ENCODE measurements at regions not wholly inside any gene's neighbourhood (a gene's known extent, or its start where the extent isn't known, plus 50 kb on each side); places are given as distances from the start of the nearest gene placed in this dataset.

- TF ChIP-seq SUZ12 (IDR thresholded peaks at IDR 0.05) (no peak), L3MBTL2 (conservative IDR thresholded peaks at IDR 0.05) (no peak), TARDBP (IDR thresholded peaks at IDR 0.05) (no peak), ARNT (IDR thresholded peaks at IDR 0.05) (no peak), CTBP1 (IDR thresholded peaks at IDR 0.05; ENCODE audit: borderline replicate concordance) (no peak), NFRKB (IDR thresholded peaks at IDR 0.05) (no peak), FOXK2 (IDR thresholded peaks at IDR 0.05) (no peak), HDGF (IDR thresholded peaks at IDR 0.05; ENCODE audit: borderline replicate concordance) (no peak), SP1 (IDR thresholded peaks at IDR 0.05) (no peak), FOXM1 (IDR thresholded peaks at IDR 0.05; ENCODE audit: borderline replicate concordance) (no peak), FOXA1 (IDR thresholded peaks at IDR 0.05) (no peak), ELF4 (IDR thresholded peaks at IDR 0.05) (no peak), BHLHE40 (IDR thresholded peaks at IDR 0.05; ENCODE audit: borderline replicate concordance) (no peak), ZNF384 (IDR thresholded peaks at IDR 0.05) (no peak), PKNOX1 (IDR thresholded peaks at IDR 0.05) (no peak), LEF1 (IDR thresholded peaks at IDR 0.05; ENCODE audit: borderline replicate concordance) (no peak)
- ChIA-PET POLR2A (no interaction called here), CTCF (no interaction called here)
- no peak for DNase-seq (ENCODE audit: extremely low spot score)
Measured at GRCh38 chr1:84754386-84754703, 64.1 kb upstream of the SSX2IP start.

DNA sequence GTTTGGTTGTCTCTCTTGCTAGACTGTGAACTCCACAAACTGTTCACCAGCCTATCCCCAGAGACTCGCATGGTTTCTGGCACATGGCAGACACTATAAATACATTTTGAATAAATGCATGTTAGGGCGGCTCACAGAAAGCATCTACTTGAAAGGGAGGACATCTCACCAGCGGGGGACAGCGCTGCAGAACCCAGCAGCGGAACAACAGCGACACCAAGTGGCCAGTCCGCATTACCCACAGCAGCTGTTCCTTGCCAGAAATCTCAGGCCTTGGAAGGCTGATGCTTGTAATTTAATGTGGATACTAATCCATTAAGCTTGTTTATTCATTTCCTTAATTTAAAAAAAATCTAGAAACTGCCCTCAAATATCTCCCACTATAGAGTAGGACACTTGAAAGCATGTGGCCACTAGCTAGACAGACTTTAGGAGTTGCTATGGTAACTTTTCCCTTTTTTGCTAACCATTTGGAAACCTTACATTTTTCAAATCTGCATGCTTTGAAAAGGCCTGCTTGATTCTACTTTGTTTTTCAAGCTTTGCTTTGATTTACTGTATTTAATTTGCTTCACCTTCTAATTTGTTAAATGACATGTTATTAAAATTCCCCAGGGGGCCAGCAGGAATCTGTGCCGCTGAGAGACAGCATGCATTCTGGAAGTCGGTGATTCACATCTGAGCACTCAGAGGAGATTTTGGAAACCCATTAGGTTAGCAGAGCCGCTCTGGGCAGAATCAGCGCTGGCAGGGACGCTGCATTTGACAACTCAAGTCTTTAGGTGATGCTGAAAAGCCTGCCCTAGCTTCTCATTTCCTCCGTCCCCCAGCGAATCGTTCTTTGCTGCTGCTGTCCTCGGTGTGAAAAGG, 63.5 kb upstream of the SSX2IP start:
- peak; percentile 85 for DNase-seq (ENCODE audit: extremely low spot score)
- ChIA-PET POLR2A (interaction anchor here (0.9 kb wide), 1 partner anchor 312 kb away, joined by 3 read pairs; no protein-coding TSS in a partner anchor), CTCF (interaction anchor here (0.5 to 1.4 kb wide), 3 partner anchors 14 to 323 kb away, joined by 3 to 6 read pairs (median 4); no protein-coding TSS in a partner anchor)
- TF ChIP-seq ARNT (IDR thresholded peaks at IDR 0.05) (0 out of 2 replicates have a peak, but pooled peaks have one; percentile 15), BHLHE40 (IDR thresholded peaks at IDR 0.05; ENCODE audit: borderline replicate concordance) (no peak), FOXA1 (IDR thresholded peaks at IDR 0.05) (no peak), SP1 (IDR thresholded peaks at IDR 0.05) (no peak), CTBP1 (IDR thresholded peaks at IDR 0.05; ENCODE audit: borderline replicate concordance) (no peak), SUZ12 (IDR thresholded peaks at IDR 0.05) (no peak)

DNA sequence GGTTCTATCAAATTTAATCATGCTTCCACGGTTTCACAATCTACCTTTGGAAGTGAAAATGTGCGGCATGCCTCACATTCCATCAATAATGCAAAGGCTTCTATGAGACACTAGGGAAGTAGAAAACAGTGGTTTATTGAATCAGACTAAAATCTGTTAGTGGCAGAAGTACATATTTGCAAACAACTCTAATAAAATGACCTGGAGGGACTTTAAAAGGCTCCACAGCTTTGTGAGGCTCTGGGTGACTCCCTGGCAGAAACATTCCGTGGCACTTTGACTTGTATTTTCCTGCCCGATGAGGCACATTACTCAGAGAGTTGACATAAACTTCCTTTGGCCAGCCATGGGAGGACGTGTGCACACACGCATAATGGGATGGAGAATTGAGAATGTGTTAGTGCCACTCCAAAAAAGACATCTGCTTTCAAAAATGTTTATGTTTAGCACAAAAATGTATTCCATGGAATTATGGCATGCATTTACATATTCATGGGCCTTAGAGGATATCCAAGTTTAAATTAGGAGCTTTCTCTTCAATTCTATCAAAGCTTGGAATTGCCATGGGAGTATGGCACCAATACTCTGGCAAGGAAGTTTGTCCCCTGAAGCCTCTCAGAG, 60.0 kb upstream of the SSX2IP start:
- TF ChIP-seq FOXA1 (IDR thresholded peaks at IDR 0.05) (no peak), HDGF (IDR thresholded peaks at IDR 0.05; ENCODE audit: borderline replicate concordance) (no peak), BHLHE40 (IDR thresholded peaks at IDR 0.05; ENCODE audit: borderline replicate concordance) (no peak), PKNOX1 (IDR thresholded peaks at IDR 0.05) (no peak), SUZ12 (IDR thresholded peaks at IDR 0.05) (no peak), L3MBTL2 (conservative IDR thresholded peaks at IDR 0.05) (no peak), TARDBP (IDR thresholded peaks at IDR 0.05) (no peak), SP1 (IDR thresholded peaks at IDR 0.05) (no peak), ZNF384 (IDR thresholded peaks at IDR 0.05) (no peak), NFRKB (IDR thresholded peaks at IDR 0.05) (no peak), ELF4 (IDR thresholded peaks at IDR 0.05) (no peak), FOXM1 (IDR thresholded peaks at IDR 0.05; ENCODE audit: borderline replicate concordance) (no peak), CTBP1 (IDR thresholded peaks at IDR 0.05; ENCODE audit: borderline replicate concordance) (no peak), LEF1 (IDR thresholded peaks at IDR 0.05; ENCODE audit: borderline replicate concordance) (no peak), ARNT (IDR thresholded peaks at IDR 0.05) (no peak), FOXK2 (IDR thresholded peaks at IDR 0.05) (no peak)
- POLR2A ChIA-PET: no interaction called here
- DNase-seq (ENCODE audit: extremely low spot score): no peak
- CTCF ChIA-PET: no interaction called here

- POLR2A ChIA-PET: no interaction called here
- no peak for DNase-seq (ENCODE audit: extremely low spot score)
- CTCF ChIA-PET: no interaction called here
- TF ChIP-seq ELF4 (IDR thresholded peaks at IDR 0.05): no peak
- no peak for TF ChIP-seq NFRKB (IDR thresholded peaks at IDR 0.05)
- no peak for TF ChIP-seq L3MBTL2 (conservative IDR thresholded peaks at IDR 0.05)
- TF ChIP-seq SP1 (IDR thresholded peaks at IDR 0.05): no peak
- no peak for TF ChIP-seq HDGF (IDR thresholded peaks at IDR 0.05; ENCODE audit: borderline replicate concordance)
- no peak for TF ChIP-seq CTBP1 (IDR thresholded peaks at IDR 0.05; ENCODE audit: borderline replicate concordance)
- no peak for TF ChIP-seq FOXA1 (IDR thresholded peaks at IDR 0.05)
- no peak for TF ChIP-seq PKNOX1 (IDR thresholded peaks at IDR 0.05)
- TF ChIP-seq FOXK2 (IDR thresholded peaks at IDR 0.05): no peak
- TF ChIP-seq LEF1 (IDR thresholded peaks at IDR 0.05; ENCODE audit: borderline replicate concordance): no peak
- TF ChIP-seq FOXM1 (IDR thresholded peaks at IDR 0.05; ENCODE audit: borderline replicate concordance): no peak
- TF ChIP-seq ARNT (IDR thresholded peaks at IDR 0.05): no peak
Measured at GRCh38 chr1:84749427-84749826, 59.2 kb upstream of the SSX2IP start.

DNA sequence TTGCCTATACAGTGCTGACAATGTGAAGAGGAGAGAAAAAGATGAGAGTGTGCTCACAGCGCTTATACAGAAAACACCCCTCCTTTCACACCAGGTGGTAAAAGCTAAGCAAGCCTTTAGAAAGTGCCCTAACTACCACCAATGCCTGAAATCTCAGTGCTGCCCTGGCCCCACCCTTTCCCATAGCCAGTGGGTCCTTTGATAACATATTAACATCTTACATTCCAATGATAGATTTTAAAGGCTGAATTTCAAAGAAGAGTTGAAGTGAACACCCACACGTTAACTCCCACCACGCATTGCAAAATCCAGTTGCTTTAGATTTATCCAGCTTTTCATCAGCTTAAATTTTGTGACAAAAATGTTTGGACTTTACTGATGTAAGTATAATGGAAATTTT, 58.1 kb upstream of the SSX2IP start:
- CTCF ChIA-PET: interaction anchor here (0.8 kb wide), 1 partner anchor 11 kb away, joined by 3 read pairs; no protein-coding TSS in a partner anchor
- no peak for TF ChIP-seq SP1 (IDR thresholded peaks at IDR 0.05)
- no peak for TF ChIP-seq TARDBP (IDR thresholded peaks at IDR 0.05)
- TF ChIP-seq SUZ12 (IDR thresholded peaks at IDR 0.05): no peak
- no peak for TF ChIP-seq FOXK2 (IDR thresholded peaks at IDR 0.05)
- no peak for TF ChIP-seq PKNOX1 (IDR thresholded peaks at IDR 0.05)
- TF ChIP-seq NFRKB (IDR thresholded peaks at IDR 0.05): no peak
- TF ChIP-seq BHLHE40 (IDR thresholded peaks at IDR 0.05; ENCODE audit: borderline replicate concordance): no peak
- TF ChIP-seq ARNT (IDR thresholded peaks at IDR 0.05): no peak
- TF ChIP-seq CTBP1 (IDR thresholded peaks at IDR 0.05; ENCODE audit: borderline replicate concordance): no peak
- TF ChIP-seq FOXM1 (IDR thresholded peaks at IDR 0.05; ENCODE audit: borderline replicate concordance): no peak
- TF ChIP-seq FOXA1 (IDR thresholded peaks at IDR 0.05): no peak
- no peak for TF ChIP-seq ZNF384 (IDR thresholded peaks at IDR 0.05)
- TF ChIP-seq LEF1 (IDR thresholded peaks at IDR 0.05; ENCODE audit: borderline replicate concordance): no peak
- TF ChIP-seq ELF4 (IDR thresholded peaks at IDR 0.05): no peak
- no peak for TF ChIP-seq HDGF (IDR thresholded peaks at IDR 0.05; ENCODE audit: borderline replicate concordance)
- TF ChIP-seq L3MBTL2 (conservative IDR thresholded peaks at IDR 0.05): no peak
- DNase-seq (ENCODE audit: extremely low spot score): no peak
- POLR2A ChIA-PET: no interaction called here

Data from HEK293T (cell line).